ENCODE measurements at regions not wholly inside any gene's neighbourhood (a gene's known extent, or its start where the extent isn't known, plus 50 kb on each side); places are given as distances from the start of the nearest gene placed in this dataset.

DNA sequence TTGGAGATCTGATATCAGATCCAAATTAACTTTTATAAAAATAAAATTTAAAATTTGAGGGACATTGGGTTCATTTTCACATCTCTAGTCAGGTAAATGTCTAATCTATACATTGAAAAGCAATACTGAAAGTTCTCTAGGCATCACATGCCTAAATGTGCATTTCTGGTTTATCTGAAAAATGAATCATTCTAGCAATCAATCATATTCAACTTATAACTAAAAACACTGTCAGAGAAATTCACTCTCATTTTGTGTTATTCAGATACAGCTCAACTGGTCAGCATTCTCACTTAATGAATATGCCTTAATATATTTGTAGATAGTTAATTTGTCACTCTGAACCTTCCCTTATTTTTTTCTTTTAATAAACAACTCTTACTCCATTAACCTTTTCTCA is 243.2 kb downstream of the CASP12 start:
- no peak for DNase-seq (ENCODE audit: low read depth in 3 of 3)

DNA sequence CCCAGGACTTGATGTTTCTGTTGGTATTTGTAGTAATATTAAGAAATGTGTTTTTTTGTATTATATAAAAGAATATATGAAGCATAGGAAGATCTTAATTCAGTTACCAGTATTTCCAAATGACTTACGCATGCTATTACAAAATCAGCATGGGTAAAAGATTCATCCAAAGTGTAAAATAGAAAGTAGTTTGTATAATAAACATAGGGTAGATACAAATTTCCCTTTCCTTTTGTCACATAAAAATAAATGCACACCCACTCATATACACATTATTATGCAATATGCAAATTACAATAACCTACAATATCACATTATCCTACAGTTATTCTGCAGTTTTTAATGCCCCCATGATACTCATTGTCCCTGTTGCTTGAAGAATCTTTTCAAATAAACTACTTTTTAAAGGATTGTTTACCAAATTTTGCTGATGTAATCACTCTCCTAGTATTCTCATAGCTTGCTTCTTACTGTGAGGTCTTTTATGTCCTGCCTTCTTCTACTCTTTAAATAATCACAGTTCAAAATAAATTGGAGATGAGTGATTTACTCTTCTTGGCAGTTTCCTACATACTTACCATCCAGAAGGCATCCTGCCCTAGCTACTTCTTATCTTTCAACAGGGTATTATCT is 244.0 kb downstream of the CASP12 start:
- DNase-seq (ENCODE audit: low read depth in 3 of 3), result no peak

DNA sequence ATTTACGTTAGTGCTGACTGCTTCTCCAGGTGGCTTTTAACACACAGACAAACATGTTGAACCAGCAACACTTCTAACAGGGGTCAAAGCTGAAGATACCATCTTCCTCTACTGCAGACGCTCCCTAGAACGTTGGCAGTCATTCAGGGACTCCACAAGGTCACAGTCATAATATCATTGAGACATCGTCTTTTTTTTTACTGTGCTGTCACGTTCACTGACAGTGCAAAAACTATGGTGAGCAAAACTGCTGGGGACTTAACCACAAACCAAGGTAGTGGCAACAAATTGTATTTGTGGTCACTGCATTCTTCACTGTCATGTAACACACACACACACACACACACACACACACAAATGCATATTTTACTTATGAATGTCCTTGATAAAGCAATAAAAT is 244.9 kb downstream of the CASP12 start:
- no peak for DNase-seq (ENCODE audit: low read depth in 3 of 3)

DNA sequence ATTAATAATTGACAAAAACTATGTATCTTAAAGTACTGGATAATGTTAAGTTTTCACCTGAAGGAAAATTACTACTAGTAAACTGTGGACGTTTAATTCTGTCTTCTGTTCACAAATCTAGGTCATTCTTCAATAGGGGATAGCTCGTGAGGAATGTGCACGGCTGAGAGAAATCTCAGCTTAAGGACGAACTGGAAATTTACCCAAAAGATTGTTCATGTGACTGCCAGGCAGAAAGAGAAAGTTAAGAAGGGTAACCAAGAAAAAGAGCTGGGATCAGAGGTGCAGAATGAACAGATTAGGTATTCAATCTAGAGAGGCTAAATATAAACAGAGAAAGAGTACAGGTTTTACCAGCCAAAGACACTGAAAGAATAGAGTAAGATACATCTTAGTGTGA is 245.3 kb downstream of the CASP12 start:
- no peak for DNase-seq (ENCODE audit: low read depth in 3 of 3)

DNA sequence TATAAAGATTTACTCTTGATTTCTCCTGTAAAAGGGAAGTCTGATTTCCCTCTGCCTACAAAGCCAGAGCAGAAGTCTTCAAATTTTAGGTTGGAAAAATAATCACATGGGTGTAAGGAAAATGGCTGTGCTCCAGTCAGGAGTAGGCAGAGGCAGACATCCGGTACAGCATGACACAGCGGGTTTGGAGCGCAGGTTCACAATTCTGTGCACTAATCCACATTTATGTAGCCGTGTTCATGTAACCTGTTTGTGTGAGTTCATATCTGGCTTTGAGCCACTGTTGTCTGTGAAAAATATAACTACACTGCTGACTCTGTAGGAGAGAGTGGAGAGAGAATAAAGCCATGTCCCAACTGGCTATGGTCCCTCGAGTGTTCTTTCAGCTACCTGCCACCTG is 248.0 kb downstream of the CASP12 start:
- no peak for DNase-seq (ENCODE audit: low read depth in 3 of 3)

DNA sequence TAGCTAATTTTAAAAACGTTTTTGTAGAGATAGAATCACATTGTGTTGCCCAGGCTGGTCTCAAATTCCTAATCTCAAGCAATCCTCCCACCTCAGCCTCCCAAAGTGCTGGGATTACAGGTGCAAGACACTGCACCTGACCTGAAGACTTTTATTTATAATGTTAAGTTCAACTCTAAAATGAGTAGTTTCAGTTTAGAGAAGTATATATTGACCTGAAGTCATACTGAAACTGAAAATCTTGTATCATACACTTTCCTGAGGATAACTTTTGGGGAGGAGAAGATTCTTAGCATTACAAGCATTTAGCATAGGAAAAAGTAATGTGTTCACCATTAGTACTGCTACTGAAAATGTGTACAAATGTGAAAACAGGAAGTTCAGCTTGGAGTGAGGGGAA is 249.3 kb downstream of the CASP12 start:
- no peak for DNase-seq (ENCODE audit: low read depth in 3 of 3)

DNA sequence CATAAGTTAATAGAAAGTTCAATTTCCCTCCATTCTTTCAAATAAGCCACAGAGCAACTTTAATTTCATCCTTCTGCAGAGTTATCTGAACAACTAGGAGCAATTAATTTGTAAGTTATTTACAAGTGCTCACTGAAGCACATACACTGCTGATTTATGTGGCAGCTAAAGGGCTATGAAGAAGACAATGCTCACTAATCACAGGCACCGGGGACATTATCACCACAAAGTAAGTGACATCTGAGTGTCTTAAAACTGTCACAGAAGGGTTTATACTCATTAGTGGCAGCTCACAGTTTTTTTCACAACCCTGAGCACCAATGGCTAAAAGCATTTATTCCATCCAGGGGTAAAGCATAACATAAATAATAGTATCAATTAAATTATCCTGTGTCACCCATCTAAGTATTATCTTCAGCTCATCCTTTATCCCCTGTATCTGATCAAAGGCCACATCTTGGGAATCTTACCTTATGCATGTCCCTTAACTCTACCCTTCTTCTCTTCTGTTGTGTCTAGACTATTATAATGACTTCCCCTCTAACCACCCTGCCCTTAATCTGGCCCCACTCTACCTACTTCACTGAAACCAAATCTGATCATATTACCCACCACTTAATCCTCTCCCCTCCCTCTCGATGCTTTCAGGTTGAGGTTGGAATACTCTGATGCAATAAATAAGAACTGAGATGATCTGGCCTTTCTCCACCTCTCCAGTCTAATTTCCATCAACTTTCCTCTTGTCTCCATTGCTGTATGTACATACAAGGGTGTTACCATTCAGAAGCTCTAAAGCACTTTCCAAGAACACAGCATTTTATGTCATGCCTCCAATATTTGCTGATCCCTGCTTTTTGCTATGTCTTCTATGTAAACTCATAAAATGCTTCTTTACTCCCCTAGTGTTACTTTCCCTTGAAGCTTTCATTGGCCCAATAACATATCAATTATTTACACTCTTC is 252.7 kb downstream of the CASP12 start:
- DNase-seq (ENCODE audit: low read depth in 3 of 3), result no peak

DNA sequence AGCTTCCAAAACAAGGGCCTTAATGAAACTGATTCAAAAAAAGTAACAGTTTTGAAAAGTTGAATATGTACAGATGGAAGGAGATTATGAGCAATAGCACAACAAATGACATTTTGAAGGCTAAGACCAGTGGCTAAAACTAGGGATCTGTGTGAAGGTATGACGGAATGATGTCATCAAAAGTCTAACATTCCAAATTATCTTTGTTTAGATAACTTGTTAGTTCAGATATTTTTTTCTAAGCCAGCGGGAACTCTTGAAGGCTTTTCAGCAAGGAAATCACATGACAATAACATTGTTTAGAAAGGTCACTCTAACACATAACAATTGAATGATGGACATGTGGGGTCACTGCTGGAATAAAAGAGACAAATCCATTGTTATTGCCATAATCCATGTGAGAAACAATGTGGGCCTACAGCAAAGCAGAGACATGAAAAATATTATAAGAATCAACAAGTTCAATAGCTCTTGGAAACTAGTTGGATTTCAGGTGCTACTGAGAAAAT is 260.5 kb downstream of the CASP12 start:
- DNase-seq (ENCODE audit: low read depth in 3 of 3), result no peak

DNA sequence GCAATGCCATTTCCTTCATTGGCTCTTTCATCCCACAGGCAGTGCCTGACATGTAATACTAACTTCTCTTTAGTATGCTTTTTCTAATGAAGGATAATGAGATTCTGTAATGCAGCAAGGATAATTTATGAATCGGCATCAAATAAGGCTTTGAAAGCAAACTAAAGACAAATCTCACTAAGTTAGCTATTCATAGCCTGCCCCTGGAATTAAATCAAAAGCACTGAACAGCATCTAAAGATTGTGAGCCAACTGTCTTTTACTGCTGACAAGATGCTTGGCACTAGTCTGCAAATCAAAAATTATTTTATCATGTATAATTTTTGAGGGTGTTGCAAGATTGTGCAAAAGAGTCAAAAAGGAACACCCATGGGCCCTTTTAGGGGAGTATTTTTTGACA is 265.0 kb downstream of the CASP12 start:
- no peak for DNase-seq (ENCODE audit: low read depth in 3 of 3)

DNA sequence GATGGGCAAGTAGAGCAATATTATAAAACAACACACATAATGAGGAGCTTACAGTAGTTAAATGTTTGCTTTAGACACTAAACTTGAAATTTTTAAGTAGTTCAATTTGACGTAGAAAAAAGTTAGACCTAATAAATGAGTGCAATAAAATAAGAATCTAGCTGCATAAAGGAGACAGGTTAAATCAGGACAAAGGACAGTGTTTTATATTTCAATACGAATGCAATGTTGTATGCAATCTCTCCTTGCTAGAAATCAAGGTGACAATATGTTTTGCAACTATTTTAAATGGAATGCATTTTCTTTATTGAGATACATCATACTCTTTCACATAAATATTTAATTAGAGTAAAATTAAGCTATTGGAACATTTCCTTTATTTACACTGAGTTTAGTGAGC is 267.9 kb downstream of the CASP12 start:
- DNase-seq (ENCODE audit: low read depth in 3 of 3), result no peak

DNA sequence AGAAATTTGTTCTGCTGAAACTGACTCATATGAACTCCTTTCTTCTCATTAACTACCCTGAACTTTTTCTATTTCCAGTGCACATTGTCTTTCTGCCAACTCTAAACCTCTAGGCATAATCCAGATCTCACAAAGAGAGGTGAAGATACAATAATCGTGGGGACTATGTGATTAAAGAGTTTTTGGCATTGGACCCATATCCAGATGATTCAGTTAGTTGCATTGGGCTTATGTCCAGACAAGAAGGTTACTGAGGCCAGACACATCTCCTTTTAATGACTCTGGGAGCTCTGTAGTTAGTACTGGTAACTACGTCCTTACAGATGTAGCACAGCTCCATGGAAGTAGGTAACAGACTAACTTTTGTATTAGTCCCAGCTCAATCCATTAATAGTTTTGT is 273.0 kb downstream of the CASP12 start:
- DNase-seq (ENCODE audit: low read depth in 3 of 3), result no peak

DNA sequence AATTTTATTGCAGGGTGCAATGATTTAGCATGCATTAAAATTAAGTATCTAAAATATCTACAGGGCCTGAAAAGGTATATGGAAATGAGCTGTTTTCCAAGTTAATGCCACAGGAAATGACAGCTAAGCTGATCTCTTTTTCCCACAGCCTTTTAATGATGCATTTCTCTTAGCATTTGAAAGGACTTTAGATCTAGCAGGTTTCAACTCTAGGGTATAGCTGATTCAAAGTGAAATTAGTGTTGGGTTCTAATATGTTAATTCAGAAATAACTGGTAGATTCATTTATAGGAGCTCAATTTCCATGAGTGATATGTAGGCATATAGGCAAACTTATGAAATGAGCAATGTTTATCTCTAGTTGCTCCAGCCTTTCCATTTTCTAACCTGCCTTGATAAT is 274.2 kb downstream of the CASP12 start:
- DNase-seq (ENCODE audit: low read depth in 3 of 3), result no peak

DNA sequence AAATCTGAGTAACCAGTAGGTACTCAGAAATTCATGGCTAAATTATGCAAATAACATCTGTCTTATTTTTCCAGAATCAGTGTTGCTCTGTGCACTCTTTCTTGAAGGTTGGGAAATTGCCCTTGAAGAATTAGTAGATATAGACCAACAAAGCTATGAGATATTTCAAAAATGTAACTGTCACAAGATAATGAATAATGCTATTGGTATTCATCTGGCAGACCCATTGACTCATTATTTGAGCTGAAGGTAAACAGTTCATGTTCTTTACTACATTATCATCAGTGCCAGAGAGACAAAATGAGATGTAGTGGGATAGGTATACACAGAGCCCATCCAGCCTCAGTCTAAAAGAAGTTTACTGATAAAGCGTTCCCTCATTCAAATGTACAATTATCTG is 274.7 kb downstream of the CASP12 start:
- DNase-seq (ENCODE audit: low read depth in 3 of 3), result no peak

DNA sequence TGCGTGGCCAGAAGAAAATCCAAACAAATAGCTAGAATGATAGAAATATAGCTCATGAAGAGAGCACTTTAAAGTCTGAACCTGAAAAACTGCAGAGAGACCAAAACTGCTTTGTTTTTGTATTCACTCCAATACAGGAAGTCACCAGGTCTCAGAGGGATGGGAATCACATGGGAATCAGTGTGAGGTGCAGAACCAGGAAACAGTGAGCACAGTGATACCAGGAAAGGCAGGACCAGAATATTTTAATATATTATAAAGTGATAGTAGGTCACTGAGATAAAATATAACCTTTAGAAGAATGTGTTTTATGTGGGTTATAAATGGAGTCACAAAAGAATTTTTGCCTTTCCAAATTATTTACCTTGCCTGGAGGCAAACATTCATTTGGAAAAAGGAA is 277.3 kb downstream of the CASP12 start:
- no peak for DNase-seq (ENCODE audit: low read depth in 3 of 3)

DNA sequence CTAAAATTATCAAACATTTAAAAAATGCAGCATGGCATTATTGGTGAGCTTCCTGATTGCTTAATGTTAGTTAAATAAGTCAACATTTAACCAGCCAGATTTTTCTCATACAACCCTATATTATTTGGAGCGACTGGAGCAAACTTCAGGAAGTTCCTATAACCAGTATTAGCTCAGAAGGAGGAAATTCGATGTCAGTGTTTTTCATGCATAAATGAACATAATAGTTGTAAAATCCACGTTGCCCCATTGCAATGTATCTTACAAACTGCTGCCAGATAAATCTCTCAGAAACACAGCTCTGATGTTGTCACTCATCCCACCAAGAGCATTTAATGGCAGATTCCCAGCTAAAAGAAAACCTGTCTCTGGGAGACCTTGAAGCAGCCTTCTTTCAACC is 278.5 kb downstream of the CASP12 start:
- DNase-seq (ENCODE audit: low read depth in 3 of 3), result no peak

DNA sequence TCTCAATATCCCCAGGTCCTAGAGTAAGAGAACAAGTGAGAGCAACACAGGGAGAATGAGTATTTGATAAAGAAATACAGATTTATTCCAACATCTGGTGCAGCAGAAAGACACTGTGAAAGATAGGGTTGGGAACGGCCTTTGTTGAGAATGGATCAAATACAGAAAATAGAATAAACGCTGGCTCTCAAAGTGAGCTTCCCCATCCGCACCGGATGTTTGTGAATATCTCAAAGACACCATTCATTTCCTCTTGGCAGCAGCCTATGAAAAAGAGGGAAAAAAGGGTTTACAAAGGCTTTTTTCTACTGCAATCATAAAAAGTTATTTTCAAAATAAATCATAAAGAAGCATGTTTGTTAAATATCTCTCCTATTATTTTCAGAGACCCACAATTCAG is 279.3 kb downstream of the CASP12 start:
- DNase-seq (ENCODE audit: low read depth in 3 of 3), result no peak

DNA sequence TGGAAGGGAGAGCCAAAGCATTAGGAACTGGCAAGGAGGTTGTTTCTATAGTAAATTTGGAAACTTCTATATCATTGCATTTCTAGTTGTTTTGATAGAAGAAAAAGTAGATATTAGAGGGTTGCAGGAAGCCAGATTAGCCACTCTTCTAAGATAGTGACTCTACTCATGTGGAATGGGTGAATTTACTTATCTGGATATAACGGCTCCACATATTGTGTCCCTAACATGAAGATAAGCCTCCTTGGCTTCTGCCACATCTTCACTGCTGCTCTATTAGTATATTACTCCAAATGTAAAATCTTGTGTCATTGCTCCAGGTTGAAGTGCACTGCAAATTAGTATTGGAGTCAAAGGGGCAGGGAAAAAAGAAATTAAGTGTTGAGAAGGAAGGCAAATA is 283.3 kb downstream of the CASP12 start:
- DNase-seq (ENCODE audit: low read depth in 3 of 3), result no peak

DNA sequence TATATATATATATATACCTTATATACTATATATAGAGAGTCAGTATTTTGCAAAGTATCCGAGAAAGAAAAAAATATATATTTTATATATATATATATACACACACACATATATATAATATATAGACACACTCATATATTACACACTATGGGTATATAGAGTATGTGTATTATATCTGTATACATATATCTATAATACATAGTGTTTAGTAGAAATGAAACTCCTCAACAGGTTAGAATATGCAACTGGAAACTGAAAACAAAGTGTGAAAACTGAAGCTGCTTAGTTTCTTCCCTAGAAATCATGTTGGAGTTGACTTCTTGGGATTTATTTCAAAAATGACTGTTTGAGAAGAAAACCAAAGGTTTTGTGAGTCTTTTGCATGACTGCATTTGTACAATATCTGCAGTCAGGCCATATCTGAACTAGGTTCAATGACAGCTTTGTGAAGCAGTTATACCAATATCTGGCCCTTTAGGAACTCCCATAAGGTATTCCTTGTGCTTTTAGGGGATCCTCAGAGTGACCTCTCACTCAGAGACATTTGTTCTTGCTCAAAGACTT is 284.1 kb downstream of the CASP12 start:
- DNase-seq (ENCODE audit: low read depth in 3 of 3), result no peak

DNA sequence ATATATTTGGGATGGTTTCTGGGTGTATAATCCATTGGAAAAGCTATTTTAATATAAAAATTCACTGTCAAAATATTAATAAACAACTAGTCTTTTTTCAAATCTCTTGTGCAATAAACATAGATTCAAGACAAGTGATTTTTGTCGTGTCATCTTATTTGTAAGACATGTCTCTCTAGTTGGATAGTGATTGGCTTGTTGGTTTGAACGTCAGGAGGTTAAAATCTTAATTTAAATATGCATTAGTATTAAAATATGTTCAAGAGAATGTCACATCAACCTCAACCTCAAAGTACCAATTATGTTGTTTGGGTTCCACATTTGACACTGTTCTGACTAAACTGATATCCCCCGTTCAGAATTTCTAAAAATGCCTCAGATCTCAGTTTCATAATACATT is 287.6 kb downstream of the CASP12 start:
- DNase-seq (ENCODE audit: low read depth in 3 of 3), result no peak

DNA sequence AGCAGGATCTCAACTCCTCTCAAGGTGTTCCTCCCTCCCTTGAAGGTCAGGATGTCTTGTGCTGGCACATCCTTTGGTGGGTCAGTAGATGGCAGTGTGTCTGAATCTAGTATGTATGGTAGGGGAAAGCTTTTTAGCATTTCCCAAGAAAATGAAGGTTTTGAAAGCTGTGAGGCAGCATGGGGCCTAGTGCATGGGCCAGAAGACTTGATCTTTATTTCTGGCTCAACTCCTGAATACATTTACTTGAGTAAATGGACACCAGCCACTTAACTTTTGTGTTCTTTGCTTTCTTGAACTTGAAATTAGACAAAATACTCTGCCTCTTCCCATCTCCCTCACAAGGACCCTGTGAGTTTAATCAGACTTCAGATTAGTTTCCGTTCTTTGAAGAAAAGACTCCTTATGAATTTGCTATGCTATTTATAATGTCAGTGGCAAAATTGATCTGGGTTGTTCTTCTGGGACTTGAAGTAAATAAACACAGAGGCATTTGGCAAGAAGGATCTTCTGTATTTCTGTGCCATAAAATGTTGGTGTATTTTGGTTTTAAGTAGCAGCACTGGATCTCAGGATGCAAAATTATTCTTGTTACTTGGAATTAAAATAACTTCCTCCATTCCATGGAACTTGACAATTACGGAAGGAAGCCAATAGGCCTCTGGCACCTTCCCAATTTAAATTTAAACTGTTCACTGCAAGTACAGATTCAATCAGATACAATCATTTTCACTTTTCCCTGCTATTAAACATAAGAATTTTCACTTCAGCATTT is 288.8 kb downstream of the CASP12 start:
- DNase-seq (ENCODE audit: low read depth in 3 of 3), result peak in 1 of 3 experiments; percentile 22

DNA sequence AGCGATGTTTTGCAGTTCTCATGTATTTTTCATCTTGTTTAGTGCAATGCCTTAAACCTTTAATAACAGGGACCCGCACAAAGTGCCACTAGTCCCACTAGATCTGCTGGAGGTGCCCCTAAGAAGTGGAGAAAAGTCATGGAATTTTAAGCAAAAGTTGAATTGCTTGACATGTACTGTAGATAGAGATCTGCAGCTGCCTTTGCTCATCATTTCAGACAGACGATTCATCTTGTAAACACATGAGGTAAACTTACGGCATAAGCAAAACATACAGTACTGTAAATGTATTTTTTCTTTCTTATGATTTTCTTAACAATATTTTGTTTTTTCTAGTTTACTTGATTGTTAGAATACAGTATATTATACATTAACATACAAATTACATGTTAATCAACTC is 295.6 kb downstream of the CASP12 start:
- no peak for DNase-seq (ENCODE audit: low read depth in 3 of 3)

Measured in stimulated activated CD4-positive, alpha-beta T cell treated with anti-CD3 and anti-CD28 coated beads, TNF-alpha, amount 100 ng/mL, for 24 hours (primary cell).